A549 (cell line): ENCODE measurements at regions not wholly inside any gene's neighbourhood (a gene's known extent, or its start where the extent isn't known, plus 50 kb on each side); places are given as distances from the start of the nearest gene placed in this dataset.

Source experiments
- ATAC-seq, 2 experiments: fragments of 200-7000 bp in 1 of 2; fragments of >200 bp in 1 of 2; cut with Nextera tagmentation in 1 of 2; cut with Tn5 transposase in 1 of 2; 3 replicates each; pipeline versions ENCODE4 v1.8.0 to v1.9.1; 2018 to 2020; ENCODE audit warnings: mild to moderate bottlenecking in 1 of 2, moderate library complexity in 1 of 2
- CTCF ChIA-PET: fragments of 300-600 bp; sonication (Branson Sonifier 250); formaldehyde crosslinking; extraction: SDS; loops from one replicate; lab custom pipeline; 2021; ENCODE audit warnings: antibody characterized with exemption, inconsistent platforms; lab: Yijun Ruan, JAX
- POLR2A ChIA-PET: fragments of 350-600 bp; formaldehyde crosslinking; extraction: SDS; loops from one replicate; lab custom pipeline; 2021; ENCODE audit warnings: antibody characterized with exemption, inconsistent platforms; lab: Yijun Ruan, JAX
- DNase-seq, 2 experiments: peaks; one replicate each; pipeline versions ENCODE4 v3.0.0 to v3.0.0-alpha.2; 2011 to 2016; ENCODE audit warnings: low read depth in 1 of 2, low spot score in 1 of 2
- FAIRE-seq: peaks from 2 replicates; lab custom pipeline; 2011; peaks lifted over from hg19 to GRCh38; lab: Jason Lieb, UNC
- H3K27ac ChIP-seq, 2 experiments: fragments of >200 bp; sonication (Bioruptor Twin); formaldehyde crosslinking; 3 replicates each; pipeline ENCODE4 v1.5.1; 2016 to 2017
- H3K4me1 ChIP-seq: fragments of >200 bp; sonication (Bioruptor Twin); formaldehyde crosslinking; 3 replicates; pipeline ENCODE4 v1.6.1; 2016
- H3K4me2 ChIP-seq: fragments of >200 bp; sonication (Bioruptor Twin); formaldehyde crosslinking; 3 replicates; pipeline ENCODE4 v1.6.1; 2016
- H3K4me3 ChIP-seq: fragments of >200 bp; sonication (Bioruptor Twin); formaldehyde crosslinking; 3 replicates; pipeline ENCODE4 v1.5.1; 2016
- H3K9me3 ChIP-seq: fragments of >200 bp; sonication (Bioruptor Twin); formaldehyde crosslinking; 3 replicates; pipeline ENCODE4 v1.6.1; 2016
- BCL3 ChIP-seq: fragments of >200 bp; sonication (Bioruptor Twin); formaldehyde crosslinking; IDR thresholded peaks from 3 replicates; pipeline ENCODE4 v1.6.1; 2016
- BHLHE40 ChIP-seq: IDR thresholded peaks from 2 replicates; pipeline ENCODE4 v1.6.1; 2012; ENCODE audit warnings: low read depth, low read length, inconsistent platforms
- CBX2 ChIP-seq: fragments of 200-600 bp; sonication (generic); IDR thresholded peaks from 2 replicates; pipeline ENCODE4 v1.6.1; 2016; ENCODE audit warnings: low read depth, mild to moderate bottlenecking, borderline replicate concordance
- CBX8 ChIP-seq: fragments of 200-600 bp; sonication (generic); IDR thresholded peaks from 2 replicates; pipeline ENCODE4 v1.6.1; 2016
- CEBPB ChIP-seq, 2 experiments: fragments of >200 bp in 1 of 2; sonication (Bioruptor Twin) in 1 of 2; formaldehyde crosslinking in 1 of 2; IDR thresholded peaks; 2 replicates each; pipeline ENCODE4 v1.6.1; 2012 to 2016
- CHD4 ChIP-seq: fragments of 200-600 bp; sonication (generic); IDR thresholded peaks from 2 replicates; pipeline ENCODE4 v1.6.1; 2016; ENCODE audit warnings: antibody characterized with exemption, mild to moderate bottlenecking, borderline replicate concordance
- EHMT2 ChIP-seq: fragments of 200-600 bp; sonication (generic); IDR thresholded peaks from 2 replicates; pipeline ENCODE4 v1.6.1; 2016; ENCODE audit warnings: antibody characterized with exemption, low read depth, mild to moderate bottlenecking, moderate library complexity
- EP300 ChIP-seq, 2 experiments: fragments of >200 bp; sonication (Bioruptor Twin); formaldehyde crosslinking; IDR thresholded peaks; 2 replicates in 1 of 2; 3 replicates in 1 of 2; pipeline ENCODE4 v1.6.1; 2016 to 2017
- FOSL2 ChIP-seq, 2 experiments: fragments of 450-650 bp in 1 of 2; fragments of >200 bp in 1 of 2; sonication (Bioruptor Twin) in 1 of 2; formaldehyde crosslinking; IDR thresholded peaks; 2 replicates each; pipeline versions ENCODE4 v1.5.0 to v1.6.1; 2016 to 2020; ENCODE audit warnings: mild to moderate bottlenecking in 1 of 2, moderate library complexity in 1 of 2
- FOXS1 ChIP-seq: fragments of 250-450 bp; sonication (Bioruptor Pico); IDR thresholded peaks from 2 replicates; pipeline ENCODE4 v1.5.0; 2020; ENCODE audit warnings: mild to moderate bottlenecking, moderate library complexity
- HES2 ChIP-seq: fragments of >200 bp; sonication (Bioruptor Twin); formaldehyde crosslinking; IDR thresholded peaks from 2 replicates; pipeline ENCODE4 v1.6.1; 2016
- HOXB5 ChIP-seq: fragments of 250-450 bp; sonication (Bioruptor Pico); IDR thresholded peaks from 2 replicates; pipeline ENCODE4 v1.5.0; 2020; ENCODE audit warnings: mild to moderate bottlenecking, moderate library complexity
- JUN ChIP-seq, 2 experiments: fragments of >200 bp; sonication (Bioruptor Twin); formaldehyde crosslinking; IDR thresholded peaks; 2 replicates in 1 of 2; 3 replicates in 1 of 2; pipeline ENCODE4 v1.6.1; 2016 to 2017
- JUNB ChIP-seq: fragments of >200 bp; sonication (Bioruptor Twin); formaldehyde crosslinking; IDR thresholded peaks from 2 replicates; pipeline ENCODE4 v1.6.1; 2016
- KDM1A ChIP-seq: fragments of 200-600 bp; sonication (generic); IDR thresholded peaks from 2 replicates; pipeline ENCODE4 v1.6.1; 2016; ENCODE audit warnings: low read depth, mild to moderate bottlenecking
- KDM5A ChIP-seq: fragments of 200-600 bp; sonication (generic); IDR thresholded peaks from 2 replicates; pipeline ENCODE4 v1.6.1; 2016; ENCODE audit warnings: antibody characterized with exemption, mild to moderate bottlenecking
- MAX ChIP-seq: IDR thresholded peaks from 2 replicates; pipeline ENCODE4 v1.6.1; 2012
- NPAS2 ChIP-seq: fragments of 250-450 bp; sonication (Bioruptor Pico); IDR thresholded peaks from 2 replicates; pipeline ENCODE4 v1.8.0; 2022; ENCODE audit warnings: mild to moderate bottlenecking, moderate library complexity, borderline replicate concordance
- PBX3 ChIP-seq: IDR thresholded peaks from 2 replicates; pipeline ENCODE4 v1.6.1; 2012
- POLR2A ChIP-seq: IDR thresholded peaks from 2 replicates; pipeline ENCODE4 v1.6.1; 2012; ENCODE audit warnings: mild to moderate bottlenecking, low read length
- RARB ChIP-seq: fragments of 250-450 bp; sonication (Bioruptor Pico); IDR thresholded peaks from 2 replicates; pipeline ENCODE4 v1.8.0; 2021; ENCODE audit warnings: mild to moderate bottlenecking, moderate library complexity
- TFCP2L1 ChIP-seq: fragments of 250-450 bp; sonication (Bioruptor Pico); IDR thresholded peaks from 2 replicates; pipeline ENCODE4 v1.5.0; 2021; ENCODE audit warnings: mild to moderate bottlenecking
- ZFP36 ChIP-seq: fragments of 450-650 bp; IDR thresholded peaks from 2 replicates; pipeline ENCODE4 v1.6.1; 2014; ENCODE audit warnings: borderline replicate concordance; ENCODE audit not compliant: partially characterized antibody
- WGBS: methylation state at CpG from one replicate; pipeline ENCODE4 v1.1.6; 2017; ENCODE audit errors: missing lambda C conversion rate; 5-methylcytosine and 5-hydroxymethylcytosine counted together

- H3K27ac ChIP-seq, result no peak overlapping the region
- ChIA-PET POLR2A (no interaction called here), CTCF (no interaction called here)
- H3K9me3 ChIP-seq, result no peaks in the 10 kb centered on the region; the same call in 2 of the 3 replicates
- no peaks in the 10 kb centered on the region for H3K4me1 ChIP-seq
- H3K4me3 ChIP-seq, result no peak overlapping the region
- 18% methylated on average over 2 of the region's 2 CpGs for WGBS
- FAIRE-seq, result no peak
- TF ChIP-seq BCL3, result no peak
- TF ChIP-seq FOSL2 (IDR thresholded peaks at IDR 0.05), result no peak
- TF ChIP-seq FOSL2 (CRISPR knock-in tag; IDR thresholded peaks at IDR 0.05), result no peak
- no peak for TF ChIP-seq JUNB
- TF ChIP-seq TFCP2L1, result no peak
- no peak for TF ChIP-seq MAX
- no peak for TF ChIP-seq HES2
- TF ChIP-seq NPAS2 (CRISPR knock-in tag), result no peak
- TF ChIP-seq FOXS1 (CRISPR knock-in tag), result no peak
- TF ChIP-seq HOXB5 (CRISPR knock-in tag), result no peak
- no peak for TF ChIP-seq ZFP36
- TF ChIP-seq KDM1A, result no peak
- TF ChIP-seq CBX8, result no peak
- H3K4me2 ChIP-seq, result no peak overlapping the region
- no peak for ATAC-seq
- DNase-seq, result no peak
These were observed 596.6 kb downstream of the INSC start for GRCh38 chr11:15711311-15711710.

- CTCF ChIA-PET, result no interaction called here
- H3K9me3 ChIP-seq, result no peaks in the 10 kb centered on the region
- no peak overlapping the region for H3K4me2 ChIP-seq
- no peak for ATAC-seq
- H3K27ac ChIP-seq, result no peak overlapping the region
- H3K4me1 ChIP-seq, result no peaks in the 10 kb centered on the region
- TF ChIP-seq FOSL2 (IDR thresholded peaks at IDR 0.05) (no peak), FOSL2 (CRISPR knock-in tag; IDR thresholded peaks at IDR 0.05) (no peak), POLR2A (no peak), HES2 (no peak), BCL3 (no peak), JUN (IDR thresholded peaks at IDR 0.05) (no peak), BHLHE40 (no peak), CHD4 (no peak), EP300 (IDR thresholded peaks at IDR 0.05) (no peak), CEBPB (IDR thresholded peaks at IDR 0.05) (no peak), EHMT2 (no peak), CBX2 (no peak), KDM5A (no peak), RARB (CRISPR knock-in tag) (no peak), PBX3 (no peak)
- TF ChIP-seq, all 56 proteins: peak for 0
- H3K4me3 ChIP-seq, result no peak overlapping the region
- POLR2A ChIA-PET, result no interaction called here
- DNase-seq (no peak), FAIRE-seq (no peak)
- WGBS, result 7% methylated on average over 6 of the region's 6 CpGs
These were observed 600.1 kb downstream of the INSC start for GRCh38 chr11:15714641-15715399.
